GM12875 (cell line): ENCODE measurements at regions not wholly inside any gene's neighbourhood (a gene's known extent, or its start where the extent isn't known, plus 50 kb on each side); places are given as distances from the start of the nearest gene placed in this dataset.
"Not testable (repeated sequence)": the region's sequence is repeated elsewhere in the genome, so short reads cannot be mapped to it uniquely, and the experiment has no call there.

Source experiments
- H3K4me3 ChIP-seq: one replicate; pipeline ENCODE4 v1.5.1; 2011; ENCODE audit warnings: low read depth, low read length, control low read depth
- TF ChIP-seq, protein P1 (sequence below): IDR thresholded peaks from 2 replicates; pipeline ENCODE4 v1.5.1; 2011; ENCODE audit warnings: low read depth, mild to moderate bottlenecking, control low read depth, inconsistent platforms, low read length, moderate library complexity, borderline replicate concordance; ENCODE audit not compliant: insufficient read depth

GRCh38 chr5:148740966-148741742, 85.3 kb upstream of the ADRB2 start:
- no peak overlapping the region for H3K4me3 ChIP-seq
- TF ChIP-seq, protein P1, sequence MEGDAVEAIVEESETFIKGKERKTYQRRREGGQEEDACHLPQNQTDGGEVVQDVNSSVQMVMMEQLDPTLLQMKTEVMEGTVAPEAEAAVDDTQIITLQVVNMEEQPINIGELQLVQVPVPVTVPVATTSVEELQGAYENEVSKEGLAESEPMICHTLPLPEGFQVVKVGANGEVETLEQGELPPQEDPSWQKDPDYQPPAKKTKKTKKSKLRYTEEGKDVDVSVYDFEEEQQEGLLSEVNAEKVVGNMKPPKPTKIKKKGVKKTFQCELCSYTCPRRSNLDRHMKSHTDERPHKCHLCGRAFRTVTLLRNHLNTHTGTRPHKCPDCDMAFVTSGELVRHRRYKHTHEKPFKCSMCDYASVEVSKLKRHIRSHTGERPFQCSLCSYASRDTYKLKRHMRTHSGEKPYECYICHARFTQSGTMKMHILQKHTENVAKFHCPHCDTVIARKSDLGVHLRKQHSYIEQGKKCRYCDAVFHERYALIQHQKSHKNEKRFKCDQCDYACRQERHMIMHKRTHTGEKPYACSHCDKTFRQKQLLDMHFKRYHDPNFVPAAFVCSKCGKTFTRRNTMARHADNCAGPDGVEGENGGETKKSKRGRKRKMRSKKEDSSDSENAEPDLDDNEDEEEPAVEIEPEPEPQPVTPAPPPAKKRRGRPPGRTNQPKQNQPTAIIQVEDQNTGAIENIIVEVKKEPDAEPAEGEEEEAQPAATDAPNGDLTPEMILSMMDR: peak; percentile 36; the same call in 1 of the 2 replicates

DNA sequence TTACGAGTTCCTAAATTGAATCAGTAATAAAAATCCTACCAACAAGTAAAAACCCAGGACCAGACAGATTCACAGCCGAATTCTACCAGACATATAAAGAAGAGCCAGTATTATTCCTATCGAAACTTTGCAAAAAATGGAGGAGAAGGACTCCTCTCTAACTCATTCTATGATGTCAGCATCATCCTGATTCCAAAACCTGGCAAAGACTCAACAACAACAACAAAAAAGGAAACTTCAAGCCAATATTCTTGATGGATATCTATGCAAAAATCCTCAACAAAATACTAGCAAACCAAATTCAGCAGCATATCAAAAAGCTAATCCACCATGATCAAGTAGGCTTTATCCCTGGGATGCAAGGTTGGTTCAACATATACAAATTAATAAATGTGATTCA, 84.6 kb upstream of the ADRB2 start:
- H3K4me3 ChIP-seq: not testable (repeated sequence)

DNA sequence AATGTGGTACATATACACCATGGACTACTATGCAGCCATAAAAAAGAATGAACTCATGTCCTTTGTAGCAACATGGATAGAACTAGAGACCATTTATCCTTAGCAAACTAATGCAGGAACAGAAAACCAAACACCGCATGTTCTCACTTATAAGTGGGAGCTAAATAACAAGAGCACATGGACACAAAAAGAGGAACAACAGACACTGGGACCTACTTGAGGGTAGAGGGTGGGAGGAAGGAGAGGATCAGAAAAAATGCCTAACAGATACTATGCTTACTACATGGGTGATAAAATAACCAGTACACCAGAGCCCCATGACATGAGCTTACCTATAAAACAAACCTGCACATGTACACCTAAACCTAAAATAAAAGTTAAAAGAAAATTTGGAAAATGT, 82.0 kb upstream of the ADRB2 start:
- H3K4me3 ChIP-seq: not testable (repeated sequence)

- H3K4me3 ChIP-seq: no peak overlapping the region
- TF ChIP-seq, protein P1: no peak
These were observed 79.4 kb upstream of the ADRB2 start for GRCh38 chr5:148746826-148747535.

DNA sequence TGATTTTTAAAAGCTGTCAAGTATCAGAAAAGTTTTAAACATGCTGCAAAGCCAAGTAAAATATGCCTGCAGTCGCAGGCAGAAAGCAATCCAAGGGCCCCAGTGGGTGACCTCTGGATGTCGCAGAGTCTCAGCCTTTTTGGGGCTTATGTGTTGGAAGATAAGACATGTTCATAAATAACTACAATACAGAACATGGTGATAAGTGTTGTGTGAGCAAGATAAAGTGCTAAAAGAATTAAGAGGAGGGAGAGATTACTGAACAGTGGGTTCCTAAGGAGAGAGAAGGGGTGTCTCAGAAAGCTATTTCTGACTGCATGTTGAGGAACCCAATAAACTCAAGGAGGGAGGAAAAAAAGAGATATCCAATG, 78.9 kb upstream of the ADRB2 start:
- TF ChIP-seq, protein P1: no peak
- no peak overlapping the region for H3K4me3 ChIP-seq

- H3K4me3 ChIP-seq: no peak overlapping the region
- TF ChIP-seq, protein P1: no peak
These were observed 77.6 kb upstream of the ADRB2 start for GRCh38 chr5:148748702-148749392.

DNA sequence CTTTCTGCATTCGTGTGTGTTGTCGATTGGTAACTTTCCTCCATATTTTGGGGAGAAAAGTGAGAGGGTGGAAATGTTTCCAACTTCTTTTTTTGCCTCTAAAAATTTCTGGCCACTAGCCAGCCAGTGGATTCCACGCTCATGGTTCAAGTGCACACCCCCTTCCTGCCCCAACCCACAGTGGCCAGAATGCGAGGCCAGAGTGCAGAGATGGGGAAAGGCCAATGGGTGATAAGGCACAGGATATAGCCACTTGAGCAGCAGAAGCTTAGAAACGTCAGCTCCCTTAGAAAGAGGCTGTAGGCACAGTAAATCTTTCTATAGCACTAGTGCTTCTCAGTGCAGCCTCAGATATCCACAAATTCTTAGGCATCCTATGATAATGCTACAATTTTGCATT, 75.8 kb upstream of the ADRB2 start:
- TF ChIP-seq, protein P1: no peak
- H3K4me3 ChIP-seq: no peak overlapping the region

GRCh38 chr5:148751025-148751424, 75.4 kb upstream of the ADRB2 start:
- H3K4me3 ChIP-seq: no peak overlapping the region
- TF ChIP-seq, protein P1: no peak

DNA sequence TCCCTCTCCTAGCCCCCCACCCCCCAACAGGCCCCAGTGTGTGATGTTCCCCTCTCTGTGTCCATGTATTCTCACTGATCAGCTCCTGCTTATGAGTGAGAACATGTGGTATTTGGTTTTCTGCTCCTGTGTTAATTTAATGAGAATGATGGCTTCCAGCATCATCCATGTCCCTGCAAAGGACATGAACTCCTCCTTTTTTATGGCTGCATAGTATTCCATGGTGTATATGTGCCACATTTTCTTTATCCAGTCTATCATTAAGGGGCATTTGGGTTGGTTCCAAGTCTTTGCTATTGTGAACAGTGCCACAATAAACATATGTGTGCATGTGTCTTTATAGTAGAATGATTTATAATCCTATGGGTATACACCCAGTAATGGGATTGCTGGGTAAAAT, 74.0 kb upstream of the ADRB2 start:
- not testable (repeated sequence) for H3K4me3 ChIP-seq
